Smooth muscle cell (in vitro differentiated cells): ENCODE measurements at regions not wholly inside any gene's neighbourhood (a gene's known extent, or its start where the extent isn't known, plus 50 kb on each side); places are given as distances from the start of the nearest gene placed in this dataset.

Experiments
- DNase-seq: peaks from one replicate; lab custom pipeline; 2025; ENCODE audit not compliant: unreplicated experiment; lab: John Stamatoyannopoulos, UW
- H2AFZ ChIP-seq: fragments of 200-600 bp; sonication (generic); 2 replicates; pipeline ENCODE4 v1.6.0; 2016; ENCODE audit warnings: antibody characterized with exemption, low read depth, mild to moderate bottlenecking
- H3F3A ChIP-seq: fragments of 200-600 bp; sonication (generic); 2 replicates; pipeline ENCODE4 v1.6.0; 2017; ENCODE audit warnings: antibody characterized with exemption, low read depth
- H3K27ac ChIP-seq: fragments of 200-600 bp; sonication (generic); 2 replicates; pipeline ENCODE4 v1.5.1; 2016; ENCODE audit warnings: low read depth, mild to moderate bottlenecking
- H3K27me3 ChIP-seq: fragments of 200-600 bp; sonication (generic); 2 replicates; pipeline ENCODE4 v1.6.1; 2016; ENCODE audit warnings: low read depth, mild to moderate bottlenecking
- H3K36me3 ChIP-seq: fragments of 200-600 bp; sonication (generic); 2 replicates; pipeline ENCODE4 v1.5.1; 2016; ENCODE audit warnings: low read depth
- H3K4me1 ChIP-seq: fragments of 200-600 bp; sonication (generic); 2 replicates; pipeline ENCODE4 v1.5.1; 2016; ENCODE audit warnings: low read depth
- H3K4me2 ChIP-seq: fragments of 200-600 bp; sonication (generic); 2 replicates; pipeline ENCODE4 v1.6.0; 2016; ENCODE audit warnings: mild to moderate bottlenecking
- H3K4me3 ChIP-seq: fragments of 200-600 bp; sonication (generic); 2 replicates; pipeline ENCODE4 v1.5.1; 2016; ENCODE audit warnings: mild to moderate bottlenecking
- H3K79me2 ChIP-seq: fragments of 200-600 bp; sonication (generic); 2 replicates; pipeline ENCODE4 v1.6.0; 2016; ENCODE audit warnings: low read depth, mild to moderate bottlenecking
- H3K9ac ChIP-seq: fragments of 200-600 bp; sonication (generic); 2 replicates; pipeline ENCODE4 v1.6.0; 2016; ENCODE audit warnings: low read depth
- H3K9me3 ChIP-seq: fragments of 200-600 bp; sonication (generic); replicated peaks from 2 replicates; pipeline ENCODE4 v1.5.1; 2016; ENCODE audit warnings: low read depth
- H4K20me1 ChIP-seq: fragments of 200-600 bp; sonication (generic); 2 replicates; pipeline ENCODE4 v1.6.0; 2016; ENCODE audit warnings: low read depth
- WGBS: methylation state at CpG from one replicate; pipeline ENCODE4 v1.1.7; 2016; ENCODE audit warnings: low lambda C conversion rate; 5-methylcytosine and 5-hydroxymethylcytosine counted together
- TF ChIP-seq, protein P1 (sequence below): fragments of 200-600 bp; sonication (generic); IDR thresholded peaks from 2 replicates; pipeline ENCODE4 v1.5.1; 2017; ENCODE audit warnings: borderline replicate concordance, mild to moderate bottlenecking, antibody characterized with exemption; ENCODE audit not compliant: insufficient read depth, poor library complexity, severe bottlenecking

DNA sequence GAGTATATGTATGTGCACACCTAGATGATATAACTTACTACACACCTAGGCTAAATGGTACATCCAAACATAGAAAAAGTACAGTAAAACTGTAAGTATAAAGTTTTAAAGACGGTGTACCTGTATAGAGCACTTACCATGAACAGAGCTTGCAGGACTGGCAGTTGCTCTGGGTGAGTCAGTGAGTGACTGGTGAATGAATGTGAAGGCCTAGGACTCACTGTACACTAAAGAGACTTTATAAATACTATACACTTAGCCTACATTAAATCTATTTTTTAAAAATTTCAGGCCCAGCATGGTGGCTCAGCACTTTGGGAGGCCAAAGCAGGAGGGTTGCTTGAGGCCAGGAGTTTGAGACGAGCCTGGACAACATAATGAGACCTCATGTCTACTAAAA lies 195.3 kb downstream of the FZD1 start:
- no peak overlapping the region for H3K4me3 ChIP-seq
- H3K36me3 ChIP-seq, result no peaks in the 10 kb centered on the region
- 86% methylated on average over 2 of the region's 2 CpGs for WGBS
- no peak overlapping the region for H3K4me2 ChIP-seq
- H3K79me2 ChIP-seq, result no peaks in the 10 kb centered on the region
- no peaks in the 10 kb centered on the region for H3K27me3 ChIP-seq
- no peak overlapping the region for H2AFZ ChIP-seq
- H3F3A ChIP-seq, result no peaks in the 10 kb centered on the region
- H3K4me1 ChIP-seq, result no peaks in the 10 kb centered on the region
- H3K9ac ChIP-seq, result no peak overlapping the region
- no peaks in the 10 kb centered on the region for H4K20me1 ChIP-seq
- H3K27ac ChIP-seq, result peak overlapping the region; percentile 52
- TF ChIP-seq, protein P1, sequence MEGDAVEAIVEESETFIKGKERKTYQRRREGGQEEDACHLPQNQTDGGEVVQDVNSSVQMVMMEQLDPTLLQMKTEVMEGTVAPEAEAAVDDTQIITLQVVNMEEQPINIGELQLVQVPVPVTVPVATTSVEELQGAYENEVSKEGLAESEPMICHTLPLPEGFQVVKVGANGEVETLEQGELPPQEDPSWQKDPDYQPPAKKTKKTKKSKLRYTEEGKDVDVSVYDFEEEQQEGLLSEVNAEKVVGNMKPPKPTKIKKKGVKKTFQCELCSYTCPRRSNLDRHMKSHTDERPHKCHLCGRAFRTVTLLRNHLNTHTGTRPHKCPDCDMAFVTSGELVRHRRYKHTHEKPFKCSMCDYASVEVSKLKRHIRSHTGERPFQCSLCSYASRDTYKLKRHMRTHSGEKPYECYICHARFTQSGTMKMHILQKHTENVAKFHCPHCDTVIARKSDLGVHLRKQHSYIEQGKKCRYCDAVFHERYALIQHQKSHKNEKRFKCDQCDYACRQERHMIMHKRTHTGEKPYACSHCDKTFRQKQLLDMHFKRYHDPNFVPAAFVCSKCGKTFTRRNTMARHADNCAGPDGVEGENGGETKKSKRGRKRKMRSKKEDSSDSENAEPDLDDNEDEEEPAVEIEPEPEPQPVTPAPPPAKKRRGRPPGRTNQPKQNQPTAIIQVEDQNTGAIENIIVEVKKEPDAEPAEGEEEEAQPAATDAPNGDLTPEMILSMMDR, result no peak
- DNase-seq, result no peak
- no peaks in the 10 kb centered on the region for H3K9me3 ChIP-seq

DNA sequence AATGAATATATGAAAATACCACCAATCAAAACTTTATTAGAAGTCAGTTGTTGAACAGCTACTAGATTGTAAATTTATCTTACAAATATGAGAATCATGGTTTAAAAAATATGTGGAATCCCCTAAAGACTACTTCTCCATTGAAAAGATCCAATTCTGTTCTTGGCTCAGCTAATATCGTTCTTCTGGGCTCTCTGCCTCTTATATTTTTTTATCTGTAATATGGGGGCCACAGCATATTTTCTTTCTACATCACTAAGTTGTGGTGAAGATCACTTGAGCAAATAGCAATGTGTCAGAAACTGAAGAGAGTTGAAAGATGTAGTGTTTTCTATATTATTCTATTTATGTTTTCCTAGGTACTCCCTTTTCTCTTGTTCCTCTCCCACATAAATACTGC lies 198.1 kb downstream of the FZD1 start:
- Histone ChIP-seq H3K9me3 (no peaks in the 10 kb centered on the region), H3K4me1 (no peaks in the 10 kb centered on the region), H3K4me2 (no peak overlapping the region), H3K27me3 (no peaks in the 10 kb centered on the region), H3F3A (no peaks in the 10 kb centered on the region), H3K79me2 (no peaks in the 10 kb centered on the region), H3K27ac (no peak overlapping the region), H3K4me3 (no peak overlapping the region), H3K9ac (no peak overlapping the region), H4K20me1 (no peaks in the 10 kb centered on the region), H3K36me3 (no peaks in the 10 kb centered on the region), H2AFZ (no peak overlapping the region)
- WGBS, result 83% methylated on average over 1 of the region's 1 CpG
- TF ChIP-seq, protein P1, result no peak
- DNase-seq, result no peak

DNA sequence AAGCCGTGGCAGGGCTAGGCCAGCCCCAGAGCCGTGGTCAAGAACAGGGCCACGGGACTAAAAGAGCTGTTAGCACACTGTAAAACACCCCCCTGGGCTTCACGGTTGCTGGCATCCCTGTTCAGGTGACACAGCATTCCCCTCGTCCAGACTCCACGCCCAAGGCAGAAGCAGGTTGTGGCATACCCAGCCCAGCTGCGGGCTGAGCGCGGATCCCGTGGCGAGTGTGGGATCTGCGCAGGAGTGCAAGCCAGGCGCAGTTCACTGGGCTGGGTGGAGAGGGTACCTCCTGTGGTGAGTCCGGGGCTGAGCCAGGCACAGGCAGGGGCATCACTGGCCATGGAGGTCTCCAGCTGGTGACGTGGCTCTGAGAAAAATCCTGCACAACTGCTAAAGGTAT lies 199.1 kb downstream of the FZD1 start:
- Histone ChIP-seq H2AFZ (no peak overlapping the region), H4K20me1 (no peaks in the 10 kb centered on the region), H3K9me3 (no peaks in the 10 kb centered on the region), H3K27ac (no peak overlapping the region), H3K4me3 (no peak overlapping the region), H3K36me3 (no peaks in the 10 kb centered on the region), H3K27me3 (no peaks in the 10 kb centered on the region), H3K4me1 (no peaks in the 10 kb centered on the region), H3K4me2 (no peak overlapping the region), H3K79me2 (no peaks in the 10 kb centered on the region), H3F3A (no peaks in the 10 kb centered on the region), H3K9ac (no peak overlapping the region)
- WGBS, result 88% methylated on average over 15 of the region's 15 CpGs
- TF ChIP-seq, protein P1, result no peak
- DNase-seq, result no peak

- Histone ChIP-seq H3K9ac (no peak overlapping the region), H4K20me1 (no peaks in the 10 kb centered on the region), H3K9me3 (no peaks in the 10 kb centered on the region), H3K27me3 (no peaks in the 10 kb centered on the region), H3F3A (no peaks in the 10 kb centered on the region), H2AFZ (no peak overlapping the region), H3K4me3 (no peak overlapping the region), H3K36me3 (no peaks in the 10 kb centered on the region), H3K79me2 (no peaks in the 10 kb centered on the region), H3K4me1 (no peaks in the 10 kb centered on the region), H3K4me2 (no peak overlapping the region), H3K27ac (no peak overlapping the region)
- 93% methylated on average over 2 of the region's 2 CpGs for WGBS
- DNase-seq, result no peak
- TF ChIP-seq, protein P1, result no peak
Observed at GRCh38 chr7:91465595-91466061, 201.4 kb downstream of the FZD1 start.
